ENCODE measurements at regions not wholly inside any gene's neighbourhood (a gene's known extent, or its start where the extent isn't known, plus 50 kb on each side); places are given as distances from the start of the nearest gene placed in this dataset.

GRCh38 chr2:35293261-35293660 is 1062.3 kb upstream of the CRIM1 start:
- intact Hi-C loops (cut with micrococcal nuclease; ENCODE audit: unreplicated experiment) = no loop called here
- no peaks in the 10 kb centered on the region for H4K20me1 ChIP-seq (ENCODE audit: insufficient read depth, low read length)
- TF ChIP-seq, protein P1, sequence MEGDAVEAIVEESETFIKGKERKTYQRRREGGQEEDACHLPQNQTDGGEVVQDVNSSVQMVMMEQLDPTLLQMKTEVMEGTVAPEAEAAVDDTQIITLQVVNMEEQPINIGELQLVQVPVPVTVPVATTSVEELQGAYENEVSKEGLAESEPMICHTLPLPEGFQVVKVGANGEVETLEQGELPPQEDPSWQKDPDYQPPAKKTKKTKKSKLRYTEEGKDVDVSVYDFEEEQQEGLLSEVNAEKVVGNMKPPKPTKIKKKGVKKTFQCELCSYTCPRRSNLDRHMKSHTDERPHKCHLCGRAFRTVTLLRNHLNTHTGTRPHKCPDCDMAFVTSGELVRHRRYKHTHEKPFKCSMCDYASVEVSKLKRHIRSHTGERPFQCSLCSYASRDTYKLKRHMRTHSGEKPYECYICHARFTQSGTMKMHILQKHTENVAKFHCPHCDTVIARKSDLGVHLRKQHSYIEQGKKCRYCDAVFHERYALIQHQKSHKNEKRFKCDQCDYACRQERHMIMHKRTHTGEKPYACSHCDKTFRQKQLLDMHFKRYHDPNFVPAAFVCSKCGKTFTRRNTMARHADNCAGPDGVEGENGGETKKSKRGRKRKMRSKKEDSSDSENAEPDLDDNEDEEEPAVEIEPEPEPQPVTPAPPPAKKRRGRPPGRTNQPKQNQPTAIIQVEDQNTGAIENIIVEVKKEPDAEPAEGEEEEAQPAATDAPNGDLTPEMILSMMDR (conservative IDR thresholded peaks at IDR 0.05; ENCODE audit: low read length) = no peak
- TF ChIP-seq EZH2phosphoT487 (IDR thresholded peaks at IDR 0.05; ENCODE audit: borderline replicate concordance, low read depth, low read length) = no peak

DNA sequence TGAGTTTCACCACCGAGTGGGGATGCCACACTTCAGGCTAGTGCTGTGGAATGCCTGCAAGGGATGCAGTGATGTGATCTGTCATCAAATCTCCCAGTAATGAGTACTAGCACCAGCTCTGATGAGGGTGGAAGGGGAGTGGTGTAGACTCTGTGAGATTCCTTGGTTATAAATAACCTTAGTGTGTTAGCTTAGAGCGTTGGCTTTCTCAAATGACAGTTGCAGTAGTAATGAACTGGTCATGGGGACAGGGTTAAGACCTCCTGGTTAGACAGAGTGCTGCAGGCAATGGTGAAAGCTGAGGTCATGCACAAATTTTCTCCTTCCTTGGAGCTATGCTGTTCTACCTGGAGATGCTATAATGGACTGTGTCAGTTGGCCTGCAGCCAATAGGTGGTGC is 1063.4 kb upstream of the CRIM1 start:
- ChIA-PET POLR2A (no interaction called here), CTCF (ENCODE audit: unreplicated experiment) (no interaction called here)
- Histone ChIP-seq H3K4me1 (ENCODE audit: insufficient read depth, low read length, poor library complexity, severe bottlenecking) (no peaks in the 10 kb centered on the region), H2AFZ (ENCODE audit: low read length) (no peak overlapping the region), H3K4me2 (ENCODE audit: low read length) (no peak overlapping the region), H3K9me2 (ENCODE audit: insufficient read depth, low read length) (no peaks in the 10 kb centered on the region), H3K27ac (ENCODE audit: low read depth, low read length, poor library complexity, severe bottlenecking) (no peak overlapping the region), H3K36me3 (ENCODE audit: insufficient read depth, low read length) (no peaks in the 10 kb centered on the region), H3K79me2 (ENCODE audit: insufficient read depth, low read depth, low read length) (no peaks in the 10 kb centered on the region), H3K9me3 (ENCODE audit: low read length) (no peaks in the 10 kb centered on the region), H4K20me1 (ENCODE audit: insufficient read depth, low read length) (no peaks in the 10 kb centered on the region), H3K4me3 (ENCODE audit: low read depth, low read length, poor library complexity, severe bottlenecking) (no peak overlapping the region)
- DNase-seq (ENCODE audit: low spot score) = no peak
- intact Hi-C loops (cut with micrococcal nuclease; ENCODE audit: unreplicated experiment) = no loop called here
- no peak for TF ChIP-seq EZH2phosphoT487 (IDR thresholded peaks at IDR 0.05; ENCODE audit: borderline replicate concordance, low read depth, low read length)
- TF ChIP-seq, protein P1 (conservative IDR thresholded peaks at IDR 0.05; ENCODE audit: low read length) = no peak
- no TSS peak for BruUV-seq (replicated peaks)

More at GRCh38 chr2:35293261-35293660, 1062.3 kb upstream of the CRIM1 start:
- ChIA-PET POLR2A (no interaction called here), CTCF (ENCODE audit: unreplicated experiment) (no interaction called here)
- Histone ChIP-seq H3K9me2 (ENCODE audit: insufficient read depth, low read length) (no peaks in the 10 kb centered on the region), H3K79me2 (ENCODE audit: insufficient read depth, low read depth, low read length) (no peaks in the 10 kb centered on the region), H2AFZ (ENCODE audit: low read length) (no peak overlapping the region), H3K36me3 (ENCODE audit: insufficient read depth, low read length) (no peaks in the 10 kb centered on the region), H3K4me3 (ENCODE audit: low read depth, low read length, poor library complexity, severe bottlenecking) (no peak overlapping the region), H3K4me2 (ENCODE audit: low read length) (no peak overlapping the region), H3K27ac (ENCODE audit: low read depth, low read length, poor library complexity, severe bottlenecking) (no peak overlapping the region), H3K4me1 (ENCODE audit: insufficient read depth, low read length, poor library complexity, severe bottlenecking) (no peaks in the 10 kb centered on the region), H3K9me3 (ENCODE audit: low read length) (no peaks in the 10 kb centered on the region)
- BruUV-seq (replicated peaks) = no TSS peak
- no peak for DNase-seq (ENCODE audit: low spot score)

- CTCF ChIA-PET (ENCODE audit: unreplicated experiment) = no interaction called here
- Histone ChIP-seq H3K4me2 (ENCODE audit: low read length) (no peak overlapping the region), H3K27ac (ENCODE audit: low read depth, low read length, poor library complexity, severe bottlenecking) (no peak overlapping the region), H2AFZ (ENCODE audit: low read length) (no peak overlapping the region), H3K79me2 (ENCODE audit: insufficient read depth, low read depth, low read length) (no peaks in the 10 kb centered on the region), H3K9me2 (ENCODE audit: insufficient read depth, low read length) (no peaks in the 10 kb centered on the region), H4K20me1 (ENCODE audit: insufficient read depth, low read length) (no peaks in the 10 kb centered on the region), H3K36me3 (ENCODE audit: insufficient read depth, low read length) (no peaks in the 10 kb centered on the region), H3K4me3 (ENCODE audit: low read depth, low read length, poor library complexity, severe bottlenecking) (no peak overlapping the region), H3K9me3 (ENCODE audit: low read length) (no peaks in the 10 kb centered on the region), H3K4me1 (ENCODE audit: insufficient read depth, low read length, poor library complexity, severe bottlenecking) (no peaks in the 10 kb centered on the region)
- intact Hi-C loops (cut with micrococcal nuclease; ENCODE audit: unreplicated experiment) = no loop called here
- no peak for DNase-seq (ENCODE audit: low spot score)
- POLR2A ChIA-PET = interaction anchor here (1.1 kb wide), 1 partner anchor 15 kb away, joined by 4 read pairs; no protein-coding TSS in a partner anchor
- no TSS peak for BruUV-seq (replicated peaks)
- no peak for TF ChIP-seq EZH2phosphoT487 (IDR thresholded peaks at IDR 0.05; ENCODE audit: borderline replicate concordance, low read depth, low read length)
- TF ChIP-seq, protein P1 (conservative IDR thresholded peaks at IDR 0.05; ENCODE audit: low read length) = no peak
Measured at GRCh38 chr2:35281702-35282101, 1073.9 kb upstream of the CRIM1 start.

Measured in OCI-LY7 (cell line).